Spleen (tissue), 11 donors: ENCODE measurements at regions not wholly inside any gene's neighbourhood (a gene's known extent, or its start where the extent isn't known, plus 50 kb on each side); places are given as distances from the start of the nearest gene placed in this dataset.
"Not testable (repeated sequence)": the region's sequence is repeated elsewhere in the genome, so short reads cannot be mapped to it uniquely, and the experiment has no call there.

Experiments used
- DNase-seq: peaks from one replicate; pipeline ENCODE4 v3.0.0-alpha.2; 2020
- H3K27ac ChIP-seq, 8 donors: fragments of 200-600 bp; sonication (generic) in 7 of 8; 1 replicate in 4 of 8; 2 replicates in 4 of 8; pipeline versions ENCODE4 v1.5.0 to v1.8.0; 2016 to 2021; ENCODE audit warnings: inconsistent platforms in 4 of 8, mild to moderate bottlenecking in 4 of 8, moderate library complexity in 1 of 8
- H3K27me3 ChIP-seq, 7 donors: fragments of 200-600 bp; sonication (generic) in 6 of 7; replicated peaks in 1 of 7; 1 replicate in 4 of 7; 2 replicates in 3 of 7; pipeline versions ENCODE4 v1.5.0 to v1.8.0; 2016 to 2021; ENCODE audit warnings: inconsistent platforms in 3 of 7, mild to moderate bottlenecking in 1 of 7
- H3K36me3 ChIP-seq, 6 donors: fragments of 200-600 bp; sonication (generic) in 5 of 6; 1 replicate in 4 of 6; 2 replicates in 2 of 6; pipeline versions ENCODE4 v1.5.0 to v1.8.0; 2016 to 2021; ENCODE audit warnings: inconsistent platforms in 2 of 6
- H3K4me1 ChIP-seq, 6 donors: fragments of 200-600 bp; sonication (generic) in 5 of 6; 1 replicate in 3 of 6; 2 replicates in 3 of 6; pipeline versions ENCODE4 v1.5.0 to v1.8.0; 2016 to 2021; ENCODE audit warnings: inconsistent platforms in 3 of 6
- H3K4me3 ChIP-seq, 8 donors: fragments of 200-600 bp; sonication (generic) in 7 of 8; 1 replicate in 4 of 8; 2 replicates in 4 of 8; pipeline versions ENCODE4 v1.5.0 to v1.8.0; 2016 to 2021; ENCODE audit warnings: inconsistent platforms in 4 of 8, mild to moderate bottlenecking in 4 of 8, moderate library complexity in 2 of 8
- H3K9me3 ChIP-seq, 8 donors: fragments of 200-600 bp; sonication (generic) in 7 of 8; 1 replicate in 4 of 8; 2 replicates in 4 of 8; pipeline versions ENCODE4 v1.5.0 to v1.8.0; 2016 to 2021; ENCODE audit warnings: inconsistent platforms in 4 of 8
- CTCF ChIP-seq, 11 experiments: fragments of 200-600 bp in 7 of 11; fragments of 450-650 bp in 4 of 11; sonication (generic) in 4 of 11; IDR thresholded peaks in 8 of 11; conservative IDR thresholded peaks in 3 of 11; 1 replicate in 7 of 11; 2 replicates in 4 of 11; pipeline versions ENCODE4 v1.4.0 to v1.8.0; 2016 to 2021; ENCODE audit warnings: antibody characterized with exemption in 11 of 11, inconsistent platforms in 4 of 11, mild to moderate bottlenecking in 1 of 11
- POLR2A ChIP-seq, 3 donors: fragments of 450-650 bp; IDR thresholded peaks; one replicate each; pipeline ENCODE4 v1.5.1; 2017; ENCODE audit warnings: antibody characterized with exemption in 3 of 3, mild to moderate bottlenecking in 1 of 3
- POLR2AphosphoS5 ChIP-seq, 3 donors: sonication (generic); formaldehyde crosslinking; IDR thresholded peaks; one replicate each; pipeline ENCODE4 v1.5.1; 2017; ENCODE audit warnings: antibody characterized with exemption in 3 of 3
- WGBS, 5 donors: extraction: QIAGEN DNeasy Blood & Tissue Kit in 3 of 5; methylation state at CpG; one replicate each; pipeline versions ENCODE4 v1.1.5 to v1.1.7; 2013 to 2018; 5-methylcytosine and 5-hydroxymethylcytosine counted together
- intact Hi-C: fragments of 100-400 bp; cut with DNase I; formaldehyde crosslinking; loops from one replicate; pipeline ENCODE4 v1.15.0; 2023; ENCODE audit warnings: low total_unique reads
- donor health status: healthy with polysubstance abuse.
- donor health status: DM: no; HTN: no; CAD: no; lungs with moderate emphysema.
- donor health status: DM: no; HTN: no; CAD: no.
- donor health status: Bipolar disorder and iron deficiency.
- donor health status: healthy.
- donor health status: DM: no; HTN: no; CAD: no.
- donor health status: DM: yes; HTN: yes; CAD: no.

GRCh38 chr11:115610908-115611307 is 106.7 kb upstream of the CADM1 start:
- intact Hi-C loops = no loop called here

DNA sequence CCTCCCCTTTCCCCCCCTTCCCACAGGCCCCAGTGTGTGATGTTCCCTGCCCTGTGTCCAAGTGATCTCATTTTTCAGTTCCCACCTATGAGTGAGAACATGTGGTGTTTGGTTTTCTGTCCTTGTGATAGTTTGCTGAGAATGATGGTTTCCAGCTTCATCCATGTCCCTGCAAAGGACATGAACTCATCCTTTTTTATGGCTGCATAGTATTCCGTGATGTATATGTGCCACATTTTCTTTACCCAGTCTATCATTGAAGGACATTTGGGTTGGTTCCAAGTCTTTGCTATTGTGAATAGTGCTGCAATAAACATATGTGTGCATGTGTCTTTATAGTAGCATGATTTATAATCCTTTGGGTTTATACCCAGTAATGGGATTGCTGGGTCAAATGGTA is 106.0 kb upstream of the CADM1 start:
- Histone ChIP-seq H3K4me1 (peaks cover 0 to 22% (median 9%) of the 10 kb centered on the region in 6 donors), H3K27me3 (peaks cover 0 to 16% (median 0%) of the 10 kb centered on the region in 7 donors)
- WGBS, 5 donors = 86 to 95% (median 90%) methylated on average over 1 of the region's 1 CpG
- H3K4me3 ChIP-seq, H3K36me3 ChIP-seq, intact Hi-C loops, H3K27ac ChIP-seq, H3K9me3 ChIP-seq, DNase-seq: not testable (repeated sequence)

More at GRCh38 chr11:115610908-115611307, 106.7 kb upstream of the CADM1 start:
- no peak for DNase-seq
- TF ChIP-seq POLR2A (IDR thresholded peaks at IDR 0.05) (no peak), CTCF (IDR thresholded peaks at IDR 0.05 in 8 of 11, conservative IDR thresholded peaks at IDR 0.05 in 3 of 11) (no peak), POLR2AphosphoS5 (IDR thresholded peaks at IDR 0.05) (no peak)
- H3K27me3 ChIP-seq = peaks cover 0 to 16% (median 0%) of the 10 kb centered on the region in 7 donors
- H3K4me1 ChIP-seq = peaks cover 0 to 22% (median 9%) of the 10 kb centered on the region in 6 donors
- H3K36me3 ChIP-seq = no peaks in the 10 kb centered on the region
- 84 to 94% (median 87%) methylated on average over 3 of the region's 3 CpGs for WGBS, 5 donors
- no peak overlapping the region for H3K27ac ChIP-seq
- H3K9me3 ChIP-seq = no peaks in the 10 kb centered on the region
- no peak overlapping the region for H3K4me3 ChIP-seq

DNA sequence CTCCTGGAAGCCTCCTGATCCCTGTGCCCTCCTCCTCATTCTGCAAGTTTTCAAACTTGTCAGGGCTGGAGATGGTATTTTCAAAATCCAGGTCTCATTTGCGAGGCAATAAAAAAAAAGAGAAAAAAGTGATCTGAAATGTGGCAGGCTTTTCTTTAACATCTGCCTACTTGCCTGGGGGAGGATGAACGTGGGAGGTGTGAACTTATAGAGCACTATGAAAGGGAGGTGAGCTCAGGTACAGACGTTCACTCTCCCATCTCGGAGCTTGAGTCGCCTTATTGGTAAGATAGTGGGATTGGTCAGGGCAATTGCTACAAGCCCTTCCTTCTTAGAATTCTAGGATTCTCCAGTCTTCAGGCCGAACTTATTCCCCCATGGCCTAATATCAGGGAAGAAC is 104.8 kb upstream of the CADM1 start:
- H3K27ac ChIP-seq = no peak overlapping the region
- 77 to 86% (median 81%) methylated on average over 6 of the region's 6 CpGs for WGBS, 5 donors
- H3K4me1 ChIP-seq = peaks cover 0 to 22% (median 9%) of the 10 kb centered on the region in 6 donors
- TF ChIP-seq CTCF (IDR thresholded peaks at IDR 0.05 in 8 of 11, conservative IDR thresholded peaks at IDR 0.05 in 3 of 11) (no peak), POLR2A (IDR thresholded peaks at IDR 0.05) (no peak), POLR2AphosphoS5 (IDR thresholded peaks at IDR 0.05) (no peak)
- peaks cover 0 to 16% (median 0%) of the 10 kb centered on the region in 7 donors for H3K27me3 ChIP-seq
- no peaks in the 10 kb centered on the region for H3K9me3 ChIP-seq
- no peak overlapping the region for H3K4me3 ChIP-seq
- intact Hi-C loops = no loop called here
- H3K36me3 ChIP-seq = no peaks in the 10 kb centered on the region
- DNase-seq = no peak

DNA sequence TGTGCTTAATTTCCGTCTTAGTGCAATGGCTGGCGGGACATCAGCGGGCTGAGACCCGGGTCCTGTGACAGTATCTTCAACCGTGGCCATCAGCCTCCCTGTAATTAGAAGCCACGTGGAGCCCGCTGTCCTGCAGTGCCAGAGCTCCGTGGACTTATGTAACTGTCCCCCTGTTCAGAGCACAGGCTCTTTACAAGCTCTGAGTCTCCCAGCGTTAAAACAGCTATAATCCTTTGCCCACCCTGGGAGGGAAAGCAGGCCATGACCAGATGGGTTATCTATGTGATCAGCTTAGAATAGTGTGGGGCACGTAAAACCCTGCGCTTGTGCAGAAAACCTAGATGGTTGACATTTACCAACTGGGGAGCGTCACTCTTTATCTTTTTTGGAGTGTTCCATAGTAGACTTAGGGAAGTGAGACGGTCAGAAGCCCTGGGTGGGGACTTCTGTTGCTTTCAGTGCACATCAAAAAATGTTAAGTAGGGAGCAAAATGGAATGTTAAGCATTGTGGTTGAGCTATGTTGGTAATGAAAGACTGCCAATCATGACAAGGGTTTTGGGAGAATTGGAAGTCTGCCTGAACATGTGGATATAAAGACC is 103.5 kb upstream of the CADM1 start:
- TF ChIP-seq POLR2A (IDR thresholded peaks at IDR 0.05) = no peak
- TF ChIP-seq POLR2AphosphoS5 (IDR thresholded peaks at IDR 0.05) = peak in 1 of 3 donors; percentile 14

GRCh38 chr11:115606498-115607220 is 102.4 kb upstream of the CADM1 start:
- H3K4me1 ChIP-seq = peaks cover 0 to 22% (median 9%) of the 10 kb centered on the region in 6 donors
- no peaks in the 10 kb centered on the region for H3K9me3 ChIP-seq
- no peak for DNase-seq
- peaks cover 0 to 16% (median 0%) of the 10 kb centered on the region in 7 donors for H3K27me3 ChIP-seq
- intact Hi-C loops = no loop called here
- H3K36me3 ChIP-seq = no peaks in the 10 kb centered on the region
- WGBS, 5 donors = 46 to 60% (median 53%) methylated on average over 11 of the region's 11 CpGs
- peak overlapping the region in 1 of 8 donors; percentile 60 for H3K27ac ChIP-seq
- TF ChIP-seq POLR2AphosphoS5 (IDR thresholded peaks at IDR 0.05) (no peak), CTCF (IDR thresholded peaks at IDR 0.05 in 8 of 11, conservative IDR thresholded peaks at IDR 0.05 in 3 of 11) (no peak), POLR2A (IDR thresholded peaks at IDR 0.05) (no peak)
- H3K4me3 ChIP-seq = no peak overlapping the region

More for the DNA sequence above, 103.5 kb upstream of the CADM1 start:
- intact Hi-C loops = no loop called here
- Histone ChIP-seq H3K27me3 (peaks cover 0 to 16% (median 0%) of the 10 kb centered on the region in 7 donors), H3K27ac (peak overlapping the region in 2 of 8 donors; percentile 21 to 60), H3K4me3 (no peak overlapping the region), H3K4me1 (peaks cover 0 to 22% (median 9%) of the 10 kb centered on the region in 6 donors), H3K9me3 (no peaks in the 10 kb centered on the region), H3K36me3 (no peaks in the 10 kb centered on the region)
- no peak for DNase-seq
- WGBS, 5 donors = 39 to 69% (median 55%) methylated on average over 13 of the region's 13 CpGs
